ENCODE measurements at regions not wholly inside any gene's neighbourhood (a gene's known extent, or its start where the extent isn't known, plus 50 kb on each side); places are given as distances from the start of the nearest gene placed in this dataset.

DNA sequence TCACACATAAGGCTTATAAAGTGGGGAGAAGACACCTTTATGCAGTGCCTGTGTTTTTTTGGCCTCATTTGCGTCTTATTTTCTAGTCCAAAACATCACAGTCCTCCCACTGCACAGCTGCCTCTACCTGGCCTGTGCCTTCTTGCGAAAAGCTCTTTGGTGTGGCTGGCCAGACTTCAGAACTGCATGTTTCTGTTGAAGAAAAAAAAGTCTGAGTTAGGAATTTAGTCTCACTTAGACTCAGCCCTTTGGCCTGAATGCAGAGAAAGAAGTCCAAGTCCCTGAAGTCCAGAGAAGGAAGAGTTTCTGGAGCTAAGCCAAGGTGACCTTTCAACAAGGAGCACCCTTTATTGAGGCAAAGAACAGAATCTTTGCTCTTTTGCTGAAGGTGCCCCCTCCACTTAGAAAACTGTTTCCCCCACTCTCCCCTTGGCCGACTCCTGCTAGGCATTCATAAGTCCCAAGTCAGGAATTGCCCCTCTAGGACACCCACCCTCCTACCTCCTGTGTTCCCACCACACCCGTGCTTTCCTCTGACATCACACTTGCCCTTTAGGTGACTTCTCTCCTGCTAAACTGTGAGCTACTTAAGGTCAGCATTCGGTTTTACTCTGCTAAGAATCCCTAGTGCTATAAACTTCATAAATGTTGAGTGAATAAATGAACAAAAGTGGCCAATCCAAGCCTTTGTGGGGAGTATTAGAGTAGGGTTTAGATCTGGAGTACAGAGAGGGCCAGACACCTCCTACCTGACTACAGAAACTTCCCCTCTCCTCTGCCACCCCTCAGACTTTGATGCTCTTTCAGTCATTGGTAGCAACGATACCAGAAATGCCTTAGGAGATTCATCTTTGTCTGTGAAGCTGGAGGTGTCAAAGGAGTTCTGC lies 226.8 kb downstream of the LACC1 start:
- peaks cover 4% of the 10 kb centered on the region; the same call in 1 of the 2 replicates for H3K9me3 ChIP-seq
- no peaks in the 10 kb centered on the region for H3K27me3 ChIP-seq (ENCODE audit: low read depth)
- H3K4me3 ChIP-seq, result no peak overlapping the region
- no peak for DNase-seq (ENCODE audit: low spot score in 2 of 2)
- H3K36me3 ChIP-seq (replicated peaks), result no peaks in the 10 kb centered on the region
- no peaks in the 10 kb centered on the region for H3K4me1 ChIP-seq
- in situ Hi-C loops (cut with MboI; ENCODE audit: low sequenced_read_pairs), result no loop called here

DNA sequence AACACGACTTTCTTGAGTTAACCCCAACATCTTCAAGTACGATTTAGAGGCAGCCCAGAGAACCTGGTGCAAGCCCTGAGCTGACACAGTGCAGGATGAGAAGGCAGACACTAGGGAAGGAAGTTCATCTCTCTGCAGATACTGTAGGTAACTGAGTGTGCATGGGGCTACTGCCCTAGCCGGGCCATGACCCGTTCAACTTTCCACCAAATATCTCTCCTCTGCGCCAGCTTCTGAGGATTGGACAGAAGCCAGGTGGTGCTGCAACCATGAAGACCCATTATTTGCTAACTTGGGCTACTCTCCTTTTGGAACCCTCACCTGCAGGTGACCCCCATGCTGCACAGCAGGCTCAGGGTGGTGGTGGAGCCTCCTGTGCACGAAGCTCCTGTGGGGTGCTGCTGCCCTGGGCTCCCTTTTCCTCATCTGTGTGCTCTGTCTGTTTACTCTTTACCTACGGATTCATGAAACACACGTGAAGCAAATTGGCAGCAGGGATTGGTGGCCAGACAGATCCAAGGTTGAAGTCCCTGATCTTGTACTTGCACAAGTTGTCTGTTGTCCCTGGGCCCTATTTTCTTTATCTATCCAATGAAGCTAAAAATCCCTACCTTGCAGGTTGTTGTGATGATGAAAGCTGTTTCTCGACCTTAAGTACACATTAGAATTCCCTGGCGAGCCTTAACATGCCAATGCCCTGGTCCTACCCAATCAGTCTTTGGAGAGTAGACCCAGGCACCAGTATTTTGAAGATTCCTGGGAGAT lies 227.8 kb downstream of the LACC1 start:
- Histone ChIP-seq H3K27me3 (ENCODE audit: low read depth) (no peaks in the 10 kb centered on the region), H3K4me3 (no peak overlapping the region), H3K36me3 (replicated peaks) (no peaks in the 10 kb centered on the region), H3K9me3 (no peaks in the 10 kb centered on the region), H3K4me1 (no peaks in the 10 kb centered on the region)
- DNase-seq (ENCODE audit: low spot score in 2 of 2), result no peak
- in situ Hi-C loops (cut with MboI; ENCODE audit: low sequenced_read_pairs), result no loop called here

GRCh38 chr13:44108331-44108858 lies 228.7 kb downstream of the LACC1 start:
- no peak overlapping the region for H3K4me3 ChIP-seq
- H3K27me3 ChIP-seq (ENCODE audit: low read depth), result no peaks in the 10 kb centered on the region
- H3K4me1 ChIP-seq, result no peaks in the 10 kb centered on the region
- no peaks in the 10 kb centered on the region for H3K36me3 ChIP-seq (replicated peaks)
- DNase-seq (ENCODE audit: low spot score in 2 of 2), result no peak
- no peaks in the 10 kb centered on the region for H3K9me3 ChIP-seq
- in situ Hi-C loops (cut with MboI; ENCODE audit: low sequenced_read_pairs), result no loop called here

DNA sequence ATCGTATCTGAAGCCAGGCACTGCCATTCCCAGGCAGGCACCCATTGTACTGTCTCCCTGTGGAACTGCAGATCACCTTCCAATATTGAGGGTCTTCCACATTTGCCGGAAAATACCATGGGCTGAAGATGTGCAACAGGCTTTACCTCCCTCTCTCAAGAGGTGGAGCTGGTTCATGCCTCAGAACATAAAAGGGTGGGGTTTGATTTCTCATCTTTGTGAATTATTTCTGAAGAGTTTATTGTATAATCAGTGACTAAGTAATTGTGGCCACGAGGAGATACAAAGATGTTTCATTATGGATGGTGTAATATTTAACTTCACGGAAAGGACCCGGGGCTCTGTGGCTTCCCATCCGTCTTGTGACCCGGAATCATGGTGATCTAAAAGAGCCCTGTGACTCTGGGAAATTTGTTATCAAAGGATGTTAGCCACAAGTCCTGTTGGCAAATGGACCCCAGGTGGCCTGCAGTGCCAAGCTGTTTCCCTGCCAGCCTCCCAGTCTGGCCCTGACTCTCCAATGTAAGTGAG lies 230.5 kb downstream of the LACC1 start:
- DNase-seq (ENCODE audit: low spot score in 2 of 2), result no peak
- no peaks in the 10 kb centered on the region for H3K4me1 ChIP-seq
- in situ Hi-C loops (cut with MboI; ENCODE audit: low sequenced_read_pairs), result no loop called here
- no peak overlapping the region for H3K4me3 ChIP-seq
- H3K36me3 ChIP-seq (replicated peaks), result no peaks in the 10 kb centered on the region
- H3K27me3 ChIP-seq (ENCODE audit: low read depth), result no peaks in the 10 kb centered on the region
- H3K9me3 ChIP-seq, result no peaks in the 10 kb centered on the region

DNA sequence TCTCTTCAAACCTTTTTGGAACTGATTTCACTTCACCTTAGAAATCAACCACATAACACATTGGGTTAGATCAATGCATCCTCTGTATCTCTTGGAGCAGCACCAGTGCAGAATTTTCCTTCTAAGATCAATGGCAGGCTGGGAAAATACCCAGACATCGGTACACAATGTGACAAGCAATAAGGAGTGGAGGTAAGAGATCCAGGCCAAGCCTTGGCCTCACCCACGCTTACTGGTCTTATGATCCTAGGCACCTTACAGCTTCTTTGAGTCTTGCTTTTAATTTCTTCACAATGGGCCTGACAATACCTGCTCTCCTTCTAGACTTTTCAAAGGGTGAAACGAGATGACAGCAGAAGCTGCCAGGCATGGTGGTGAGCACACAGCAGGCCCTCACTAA lies 232.0 kb downstream of the LACC1 start:
- Histone ChIP-seq H3K4me3 (no peak overlapping the region), H3K36me3 (replicated peaks) (no peaks in the 10 kb centered on the region), H3K9me3 (no peaks in the 10 kb centered on the region), H3K4me1 (no peaks in the 10 kb centered on the region), H3K27me3 (ENCODE audit: low read depth) (no peaks in the 10 kb centered on the region)
- no peak for DNase-seq (ENCODE audit: low spot score in 2 of 2)
- in situ Hi-C loops (cut with MboI; ENCODE audit: low sequenced_read_pairs), result no loop called here

DNA sequence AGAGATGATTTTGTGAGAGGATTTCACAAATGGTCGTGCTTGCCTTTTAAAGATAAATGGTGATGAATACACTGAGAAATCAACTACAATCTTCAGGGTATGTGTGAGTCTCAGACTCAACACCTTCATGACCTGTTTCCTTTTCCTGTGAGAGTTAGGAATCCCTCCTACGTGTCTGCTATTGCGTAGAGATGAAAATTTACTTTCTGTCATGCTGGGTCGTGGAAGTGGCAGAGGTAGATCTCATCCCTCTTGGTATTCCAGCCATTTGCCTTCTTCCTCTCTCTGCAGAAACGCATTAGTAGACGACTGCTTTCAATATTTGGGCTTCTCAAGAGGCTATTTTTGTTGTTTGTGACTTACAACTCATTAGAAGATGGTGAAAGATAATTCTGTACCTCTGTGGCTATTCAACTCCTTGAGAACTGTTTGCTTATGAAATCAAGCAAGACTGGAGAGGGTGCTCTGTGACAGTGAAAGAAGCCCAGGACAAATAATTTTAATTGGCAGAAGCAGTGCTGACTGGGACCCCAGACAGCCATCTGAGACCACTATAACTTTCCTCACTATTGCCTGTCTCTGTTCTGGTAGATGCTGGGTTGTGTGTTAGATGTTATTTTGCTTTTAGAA lies 233.1 kb downstream of the LACC1 start:
- in situ Hi-C loops (cut with MboI; ENCODE audit: low sequenced_read_pairs), result no loop called here
- Histone ChIP-seq H3K4me1 (no peaks in the 10 kb centered on the region), H3K36me3 (replicated peaks) (no peaks in the 10 kb centered on the region), H3K27me3 (ENCODE audit: low read depth) (no peaks in the 10 kb centered on the region), H3K4me3 (no peak overlapping the region), H3K9me3 (no peaks in the 10 kb centered on the region)
- no peak for DNase-seq (ENCODE audit: low spot score in 2 of 2)

DNA sequence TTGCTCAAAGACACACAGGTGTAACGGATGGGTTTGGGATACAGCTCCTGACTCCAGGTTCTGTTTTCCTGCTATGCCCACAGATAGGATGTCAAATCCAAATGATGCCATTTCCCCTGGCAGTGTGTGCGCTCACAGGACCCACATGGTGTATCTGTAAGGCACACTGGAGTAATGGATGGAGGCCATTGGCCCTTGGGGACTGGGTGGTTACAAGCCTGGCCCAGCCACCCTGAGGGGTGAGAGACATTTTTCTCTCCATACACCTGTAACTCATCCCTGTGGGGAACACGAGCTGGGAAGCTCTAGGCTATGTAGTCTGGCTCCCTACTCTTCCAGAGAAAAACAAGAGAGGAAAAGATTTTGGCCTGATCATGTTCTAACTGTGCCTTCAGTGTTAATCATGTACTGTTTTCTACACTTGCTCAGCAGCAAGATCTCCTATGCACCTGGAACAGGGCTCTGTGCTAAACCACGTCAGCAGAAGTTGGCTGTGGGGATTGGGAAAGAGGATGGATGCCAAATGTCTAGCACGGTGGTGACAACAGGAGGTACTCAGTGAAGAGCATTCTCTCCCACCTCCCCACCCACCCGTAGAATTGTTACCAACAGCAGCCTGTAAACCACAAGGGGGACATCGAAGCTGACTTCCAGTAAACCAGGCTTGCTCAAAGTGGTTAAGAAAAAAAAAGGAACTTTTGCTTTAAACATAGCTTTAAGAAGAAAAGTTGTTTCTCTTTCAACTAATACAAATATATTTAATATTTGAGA lies 237.0 kb downstream of the LACC1 start:
- no peak overlapping the region for H3K4me3 ChIP-seq
- no peaks in the 10 kb centered on the region for H3K4me1 ChIP-seq
- in situ Hi-C loops (cut with MboI; ENCODE audit: low sequenced_read_pairs), result no loop called here
- no peak for DNase-seq (ENCODE audit: low spot score in 2 of 2)
- no peaks in the 10 kb centered on the region for H3K9me3 ChIP-seq
- H3K36me3 ChIP-seq (replicated peaks), result no peaks in the 10 kb centered on the region
- no peaks in the 10 kb centered on the region for H3K27me3 ChIP-seq (ENCODE audit: low read depth)

DNA sequence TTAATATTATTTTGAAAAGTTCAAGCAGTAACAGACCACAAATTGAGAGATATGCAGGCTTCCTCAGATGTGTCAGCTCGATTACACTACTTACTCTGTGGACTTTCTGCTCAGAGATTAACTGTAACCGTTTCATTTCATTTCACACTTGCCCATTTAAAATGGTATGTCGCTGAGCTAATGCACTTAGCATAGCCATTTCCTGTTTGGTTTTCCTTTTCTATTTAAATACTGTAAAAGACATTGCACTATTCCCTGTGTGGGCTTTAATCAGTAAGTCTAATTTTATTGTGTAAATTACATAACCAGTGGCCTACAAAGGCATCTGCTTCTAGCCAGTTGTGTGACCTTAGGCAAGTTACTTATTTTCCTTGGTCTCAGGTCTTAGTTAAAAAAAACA lies 237.6 kb downstream of the LACC1 start:
- H3K9me3 ChIP-seq, result no peaks in the 10 kb centered on the region
- H3K4me1 ChIP-seq, result no peaks in the 10 kb centered on the region
- no peaks in the 10 kb centered on the region for H3K27me3 ChIP-seq (ENCODE audit: low read depth)
- no peak overlapping the region for H3K4me3 ChIP-seq
- in situ Hi-C loops (cut with MboI; ENCODE audit: low sequenced_read_pairs), result no loop called here
- DNase-seq (ENCODE audit: low spot score in 2 of 2), result peak in 1 of 2 experiments; percentile 14
- H3K36me3 ChIP-seq (replicated peaks), result no peaks in the 10 kb centered on the region

GRCh38 chr13:44117816-44118215 lies 238.1 kb downstream of the LACC1 start:
- no peak overlapping the region for H3K4me3 ChIP-seq
- H3K4me1 ChIP-seq, result no peaks in the 10 kb centered on the region
- no peaks in the 10 kb centered on the region for H3K9me3 ChIP-seq
- no peak for DNase-seq (ENCODE audit: low spot score in 2 of 2)
- H3K36me3 ChIP-seq (replicated peaks), result no peaks in the 10 kb centered on the region
- H3K27me3 ChIP-seq (ENCODE audit: low read depth), result no peaks in the 10 kb centered on the region
- in situ Hi-C loops (cut with MboI; ENCODE audit: low sequenced_read_pairs), result no loop called here

GRCh38 chr13:44118881-44119280 lies 239.2 kb downstream of the LACC1 start:
- no peaks in the 10 kb centered on the region for H3K27me3 ChIP-seq (ENCODE audit: low read depth)
- DNase-seq (ENCODE audit: low spot score in 2 of 2), result no peak
- no peaks in the 10 kb centered on the region for H3K4me1 ChIP-seq
- H3K9me3 ChIP-seq, result no peaks in the 10 kb centered on the region
- H3K4me3 ChIP-seq, result no peak overlapping the region
- in situ Hi-C loops (cut with MboI; ENCODE audit: low sequenced_read_pairs), result no loop called here
- H3K36me3 ChIP-seq (replicated peaks), result no peaks in the 10 kb centered on the region

DNA sequence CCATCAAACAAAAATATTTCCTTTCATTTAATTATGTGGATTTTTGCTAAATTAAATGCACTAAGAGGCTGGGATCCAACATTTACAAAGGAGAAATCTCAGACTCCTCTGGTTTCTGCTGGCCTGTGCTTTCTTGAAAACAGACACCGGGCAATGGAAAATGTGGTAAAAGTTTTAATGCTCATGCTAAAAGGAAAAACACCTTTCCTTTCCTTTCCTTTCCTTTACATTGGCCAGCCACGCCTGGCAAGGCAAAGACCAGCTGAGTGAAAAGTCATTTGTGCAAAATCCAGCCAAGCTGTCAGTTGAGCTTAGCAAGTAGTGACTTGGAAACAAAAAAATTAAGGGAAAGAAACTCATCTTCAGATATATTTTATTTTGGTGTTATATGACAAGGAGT lies 240.3 kb downstream of the LACC1 start:
- H3K4me1 ChIP-seq, result no peaks in the 10 kb centered on the region

GRCh38 chr13:44120849-44121755 lies 241.4 kb downstream of the LACC1 start:
- no peaks in the 10 kb centered on the region for H3K9me3 ChIP-seq
- no peaks in the 10 kb centered on the region for H3K27me3 ChIP-seq (ENCODE audit: low read depth)
- in situ Hi-C loops (cut with MboI; ENCODE audit: low sequenced_read_pairs), result no loop called here
- H3K4me3 ChIP-seq, result no peak overlapping the region
- no peaks in the 10 kb centered on the region for H3K4me1 ChIP-seq
- no peak for DNase-seq (ENCODE audit: low spot score in 2 of 2)
- no peaks in the 10 kb centered on the region for H3K36me3 ChIP-seq (replicated peaks)

More for the DNA sequence above, 240.3 kb downstream of the LACC1 start:
- no peak overlapping the region for H3K4me3 ChIP-seq
- in situ Hi-C loops (cut with MboI; ENCODE audit: low sequenced_read_pairs), result no loop called here
- H3K36me3 ChIP-seq (replicated peaks), result no peaks in the 10 kb centered on the region
- no peaks in the 10 kb centered on the region for H3K9me3 ChIP-seq
- no peaks in the 10 kb centered on the region for H3K27me3 ChIP-seq (ENCODE audit: low read depth)
- DNase-seq (ENCODE audit: low spot score in 2 of 2), result no peak

Measured in HAP-1 (cell line).